Vagina (tissue), 2 donors: ENCODE measurements at regions not wholly inside any gene's neighbourhood (a gene's known extent, or its start where the extent isn't known, plus 50 kb on each side); places are given as distances from the start of the nearest gene placed in this dataset.

Experiments
- POLR2A ChIP-seq, 2 donors: fragments of 450-650 bp; IDR thresholded peaks; one replicate each; pipeline ENCODE4 v1.6.1; 2017; ENCODE audit warnings: antibody characterized with exemption in 2 of 2, mild to moderate bottlenecking in 2 of 2, moderate library complexity in 2 of 2
- POLR2AphosphoS5 ChIP-seq, 2 donors: sonication (generic); formaldehyde crosslinking; IDR thresholded peaks; one replicate each; pipeline ENCODE4 v1.9.0; 2017; ENCODE audit warnings: antibody characterized with exemption in 2 of 2, mild to moderate bottlenecking in 2 of 2, low read depth in 1 of 2; ENCODE audit not compliant: insufficient read depth in 1 of 2
- TF ChIP-seq, protein P1 (sequence below), 3 experiments: fragments of 450-650 bp in 2 of 3; fragments of 200-600 bp in 1 of 3; sonication (generic) in 1 of 3; IDR thresholded peaks; one replicate each; pipeline ENCODE4 v1.5.1; 2017 to 2019; ENCODE audit warnings: antibody characterized with exemption in 3 of 3, mild to moderate bottlenecking in 2 of 3, moderate library complexity in 2 of 3

DNA sequence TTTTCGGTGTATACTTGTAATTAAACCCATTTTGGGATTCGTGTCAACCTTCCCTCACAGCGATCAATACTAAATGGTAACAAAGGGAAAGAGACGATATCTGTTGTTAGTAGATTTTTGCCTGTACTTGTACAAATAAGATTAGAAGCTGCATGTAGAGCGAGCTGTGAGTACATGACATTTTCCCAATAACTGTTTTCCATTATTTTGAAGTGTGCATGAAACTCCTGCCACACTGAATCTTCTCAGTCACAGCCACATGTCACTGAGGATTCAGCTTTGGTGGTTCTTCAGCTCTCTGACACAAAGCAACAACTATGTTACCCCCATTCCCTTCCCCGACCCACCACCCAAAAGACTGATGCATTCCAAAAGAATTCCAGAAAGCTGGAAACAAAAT, 685.6 kb downstream of the EFNA5 start:
- no peak for TF ChIP-seq POLR2A (IDR thresholded peaks at IDR 0.05)
- TF ChIP-seq, protein P1, sequence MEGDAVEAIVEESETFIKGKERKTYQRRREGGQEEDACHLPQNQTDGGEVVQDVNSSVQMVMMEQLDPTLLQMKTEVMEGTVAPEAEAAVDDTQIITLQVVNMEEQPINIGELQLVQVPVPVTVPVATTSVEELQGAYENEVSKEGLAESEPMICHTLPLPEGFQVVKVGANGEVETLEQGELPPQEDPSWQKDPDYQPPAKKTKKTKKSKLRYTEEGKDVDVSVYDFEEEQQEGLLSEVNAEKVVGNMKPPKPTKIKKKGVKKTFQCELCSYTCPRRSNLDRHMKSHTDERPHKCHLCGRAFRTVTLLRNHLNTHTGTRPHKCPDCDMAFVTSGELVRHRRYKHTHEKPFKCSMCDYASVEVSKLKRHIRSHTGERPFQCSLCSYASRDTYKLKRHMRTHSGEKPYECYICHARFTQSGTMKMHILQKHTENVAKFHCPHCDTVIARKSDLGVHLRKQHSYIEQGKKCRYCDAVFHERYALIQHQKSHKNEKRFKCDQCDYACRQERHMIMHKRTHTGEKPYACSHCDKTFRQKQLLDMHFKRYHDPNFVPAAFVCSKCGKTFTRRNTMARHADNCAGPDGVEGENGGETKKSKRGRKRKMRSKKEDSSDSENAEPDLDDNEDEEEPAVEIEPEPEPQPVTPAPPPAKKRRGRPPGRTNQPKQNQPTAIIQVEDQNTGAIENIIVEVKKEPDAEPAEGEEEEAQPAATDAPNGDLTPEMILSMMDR (IDR thresholded peaks at IDR 0.05): no peak
- no peak for TF ChIP-seq POLR2AphosphoS5 (IDR thresholded peaks at IDR 0.05; ENCODE audit: insufficient read depth in 1 of 2, low read depth in 1 of 2)
